ENCODE measurements at regions not wholly inside any gene's neighbourhood (a gene's known extent, or its start where the extent isn't known, plus 50 kb on each side); places are given as distances from the start of the nearest gene placed in this dataset.

GRCh38 chr14:97603201-97603600, 806.0 kb downstream of the VRK1 start:
- Histone ChIP-seq H3K27ac (ENCODE audit: low read length) (no peak overlapping the region), H2AFZ (ENCODE audit: low read depth, low read length) (no peak overlapping the region), H3K9me3 (ENCODE audit: low read length) (peaks cover 4% of the 10 kb centered on the region), H4K20me1 (ENCODE audit: insufficient read depth) (no peaks in the 10 kb centered on the region), H3K79me2 (replicated peaks; ENCODE audit: insufficient read depth, low read length) (no peaks in the 10 kb centered on the region), H3K4me3 (ENCODE audit: low read length) (no peak overlapping the region), H3K9me2 (ENCODE audit: insufficient read depth, low read length) (no peaks in the 10 kb centered on the region), H3K4me2 (ENCODE audit: low read length) (no peak overlapping the region), H3K27me3 (ENCODE audit: insufficient read depth, low read depth, low read length) (no peaks in the 10 kb centered on the region), H3K9ac (ENCODE audit: low read length) (no peak overlapping the region), H3F3A (ENCODE audit: insufficient read depth, low read length, poor library complexity, severe bottlenecking) (no peaks in the 10 kb centered on the region), H3K36me3 (ENCODE audit: insufficient read depth, low read length) (no peaks in the 10 kb centered on the region)
- no peak for TF ChIP-seq RAD21 (conservative IDR thresholded peaks at IDR 0.05)
- TF ChIP-seq REST (IDR thresholded peaks at IDR 0.05; ENCODE audit: borderline replicate concordance): no peak

GRCh38 chr14:97604731-97605130, 807.5 kb downstream of the VRK1 start:
- Histone ChIP-seq H3K9me3 (ENCODE audit: low read length) (peaks cover 4% of the 10 kb centered on the region), H3K4me3 (ENCODE audit: low read length) (no peak overlapping the region), H3K27ac (ENCODE audit: low read length) (no peak overlapping the region), H3F3A (ENCODE audit: insufficient read depth, low read length, poor library complexity, severe bottlenecking) (no peaks in the 10 kb centered on the region), H3K27me3 (ENCODE audit: insufficient read depth, low read depth, low read length) (no peaks in the 10 kb centered on the region), H3K36me3 (ENCODE audit: insufficient read depth, low read length) (no peaks in the 10 kb centered on the region), H3K9me2 (ENCODE audit: insufficient read depth, low read length) (no peaks in the 10 kb centered on the region), H3K9ac (ENCODE audit: low read length) (no peak overlapping the region), H4K20me1 (ENCODE audit: insufficient read depth) (no peaks in the 10 kb centered on the region), H3K79me2 (replicated peaks; ENCODE audit: insufficient read depth, low read length) (no peaks in the 10 kb centered on the region), H3K4me2 (ENCODE audit: low read length) (no peak overlapping the region), H2AFZ (ENCODE audit: low read depth, low read length) (no peak overlapping the region)
- no peak for TF ChIP-seq RAD21 (conservative IDR thresholded peaks at IDR 0.05)
- TF ChIP-seq MXI1 (conservative IDR thresholded peaks at IDR 0.05; ENCODE audit: poor library complexity, severe bottlenecking): no peak
- no peak for TF ChIP-seq SMC3 (conservative IDR thresholded peaks at IDR 0.05; ENCODE audit: poor library complexity)
- TF ChIP-seq TAF1 (IDR thresholded peaks at IDR 0.05; ENCODE audit: low read depth): no peak
- no peak for TF ChIP-seq EP300 (conservative IDR thresholded peaks at IDR 0.05; ENCODE audit: poor library complexity, severe bottlenecking)
- TF ChIP-seq POLR2AphosphoS5 (IDR thresholded peaks at IDR 0.05): no peak
- no peak for TF ChIP-seq EZH2 (IDR thresholded peaks at IDR 0.05; ENCODE audit: borderline replicate concordance, insufficient read depth, low read length, poor library complexity, severe bottlenecking)
- no peak for TF ChIP-seq REST (IDR thresholded peaks at IDR 0.05; ENCODE audit: borderline replicate concordance)
- no peak for TF ChIP-seq CTCF (IDR thresholded peaks at IDR 0.05; ENCODE audit: poor library complexity, severe bottlenecking)

Data from neural cell (in vitro differentiated cells).